ENCODE measurements at regions not wholly inside any gene's neighbourhood (a gene's known extent, or its start where the extent isn't known, plus 50 kb on each side); places are given as distances from the start of the nearest gene placed in this dataset.

- TF ChIP-seq CTCF (conservative IDR thresholded peaks at IDR 0.05; ENCODE audit: low read depth in 2 of 2) (no peak), CREB1 (CRISPR knock-in tag; IDR thresholded peaks at IDR 0.05; ENCODE audit: low read depth) (no peak), STAT1 (IDR thresholded peaks at IDR 0.05; ENCODE audit: unreplicated experiment) (no peak), ETS1 (IDR thresholded peaks at IDR 0.05) (no peak), EZH2 (IDR thresholded peaks at IDR 0.05; ENCODE audit: low read depth, unreplicated experiment) (no peak), NANOG (IDR thresholded peaks at IDR 0.05; ENCODE audit: borderline replicate concordance) (no peak), POLR2AphosphoS5 (IDR thresholded peaks at IDR 0.05; ENCODE audit: low read depth) (no peak), EZH2phosphoT487 (IDR thresholded peaks at IDR 0.05; ENCODE audit: unreplicated experiment) (no peak), JUNB (IDR thresholded peaks at IDR 0.05; ENCODE audit: unreplicated experiment) (no peak), ZNF114 (CRISPR knock-in tag; IDR thresholded peaks at IDR 0.05) (no peak)
Observed at GRCh38 chr5:136864960-136865359, 499.6 kb upstream of the TRPC7 start.

All from GM23338 (cell line).